K562 (cell line): ENCODE measurements at regions not wholly inside any gene's neighbourhood (a gene's known extent, or its start where the extent isn't known, plus 50 kb on each side); places are given as distances from the start of the nearest gene placed in this dataset.

Experiments used
- FOXJ2 ChIP-seq: fragments of 200-800 bp; sonication (Bioruptor generic); IDR thresholded peaks from 2 replicates; pipeline ENCODE4 v1.6.1; 2016; ENCODE audit warnings: missing genetic modification characterization, missing compliant biosample characterization
- GATA2 ChIP-seq: sonication (generic); formaldehyde crosslinking; IDR thresholded peaks from 2 replicates; pipeline ENCODE4 v1.4.0; 2020; ENCODE audit warnings: mild to moderate bottlenecking, missing genetic modification reagents
- IRF1 ChIP-seq: sonication (generic); formaldehyde crosslinking; IDR thresholded peaks from 2 replicates; pipeline ENCODE4 v1.8.0; 2022; ENCODE audit warnings: missing genetic modification reagents, mild to moderate bottlenecking, borderline replicate concordance
- NCOA4 ChIP-seq: fragments of 450-650 bp; IDR thresholded peaks from 2 replicates; pipeline ENCODE4 v1.6.1; 2018; ENCODE audit warnings: mild to moderate bottlenecking; ENCODE audit not compliant: partially characterized antibody
- PTTG1 ChIP-seq: fragments of 450-650 bp; IDR thresholded peaks from 2 replicates; pipeline ENCODE4 v1.6.1; 2016; ENCODE audit warnings: low read depth, mild to moderate bottlenecking, missing genetic modification characterization, missing compliant biosample characterization
- SRSF9 ChIP-seq: fragments of 200-400 bp; formaldehyde crosslinking; IDR thresholded peaks from 2 replicates; pipeline ENCODE4 v1.6.1; 2017; ENCODE audit warnings: low read depth, low read length, borderline replicate concordance
- TBL1XR1 ChIP-seq, 2 experiments: IDR thresholded peaks; 2 replicates each; pipeline ENCODE4 v1.6.1; 2012; ENCODE audit warnings: improper control_type of control experiment in 2 of 2, low read length in 2 of 2, mild to moderate bottlenecking in 1 of 2
- TCF15 ChIP-seq: fragments of 250-450 bp; sonication (Bioruptor Pico); IDR thresholded peaks from 2 replicates; pipeline ENCODE4 v1.8.0; 2022; ENCODE audit warnings: moderate library complexity, mild to moderate bottlenecking, inconsistent platforms
- THRAP3 ChIP-seq: fragments of 450-650 bp; IDR thresholded peaks from 2 replicates; pipeline ENCODE4 v1.6.1; 2016; ENCODE audit warnings: mild to moderate bottlenecking, inconsistent platforms, borderline replicate concordance
- ZNF217 ChIP-seq: sonication (generic); formaldehyde crosslinking; IDR thresholded peaks from 2 replicates; pipeline ENCODE4 v1.8.0; 2022; ENCODE audit warnings: mild to moderate bottlenecking, missing genetic modification reagents
- TF ChIP-seq, protein P1 (sequence below), 2 experiments: fragments of 450-650 bp; IDR thresholded peaks; 2 replicates each; pipeline ENCODE4 v1.6.1; 2016
- TF ChIP-seq, protein P2 (sequence below), 3 experiments: IDR thresholded peaks in 2 of 3; conservative IDR thresholded peaks in 1 of 3; 2 replicates each; pipeline ENCODE4 v1.5.1; 2011 to 2012; ENCODE audit warnings: low read length in 3 of 3, mild to moderate bottlenecking in 3 of 3, control low read depth in 2 of 3, improper control_type of control experiment in 1 of 3, inconsistent platforms in 1 of 3, low read depth in 1 of 3, mixed read lengths in 1 of 3, moderate library complexity in 1 of 3; ENCODE audit not compliant: insufficient read depth in 2 of 3
- TF ChIP-seq, protein P3 (sequence below): fragments of 250-450 bp; sonication (Bioruptor Pico); IDR thresholded peaks from 2 replicates; pipeline ENCODE4 v1.5.0; 2022; ENCODE audit warnings: mild to moderate bottlenecking
- TF ChIP-seq, protein P4 (sequence below): fragments of 200-400 bp; formaldehyde crosslinking; IDR thresholded peaks from 2 replicates; pipeline ENCODE4 v1.6.1; 2017; ENCODE audit warnings: mild to moderate bottlenecking, low read depth, low read length, moderate library complexity

DNA sequence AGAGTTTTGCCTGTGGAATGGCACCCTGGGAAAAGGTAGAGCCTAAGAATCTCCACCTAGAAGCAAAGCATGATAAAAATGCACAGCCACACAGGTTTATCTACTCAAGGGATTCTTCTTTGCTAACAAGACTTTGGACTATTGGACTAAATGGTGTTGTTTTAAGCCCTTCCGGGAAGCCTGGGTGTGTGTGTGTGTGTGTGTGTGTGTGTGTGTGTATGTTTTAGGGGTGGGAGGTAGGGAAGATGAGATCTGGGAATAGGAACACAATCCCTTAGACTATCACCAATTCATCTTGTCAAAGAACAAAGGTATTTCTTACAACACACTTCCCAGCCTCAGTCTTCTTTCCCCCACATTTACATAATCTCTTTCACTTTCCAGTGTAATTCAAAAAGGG lies 327.5 kb upstream of the FGF16 start (continued):
- TF ChIP-seq, protein P1, sequence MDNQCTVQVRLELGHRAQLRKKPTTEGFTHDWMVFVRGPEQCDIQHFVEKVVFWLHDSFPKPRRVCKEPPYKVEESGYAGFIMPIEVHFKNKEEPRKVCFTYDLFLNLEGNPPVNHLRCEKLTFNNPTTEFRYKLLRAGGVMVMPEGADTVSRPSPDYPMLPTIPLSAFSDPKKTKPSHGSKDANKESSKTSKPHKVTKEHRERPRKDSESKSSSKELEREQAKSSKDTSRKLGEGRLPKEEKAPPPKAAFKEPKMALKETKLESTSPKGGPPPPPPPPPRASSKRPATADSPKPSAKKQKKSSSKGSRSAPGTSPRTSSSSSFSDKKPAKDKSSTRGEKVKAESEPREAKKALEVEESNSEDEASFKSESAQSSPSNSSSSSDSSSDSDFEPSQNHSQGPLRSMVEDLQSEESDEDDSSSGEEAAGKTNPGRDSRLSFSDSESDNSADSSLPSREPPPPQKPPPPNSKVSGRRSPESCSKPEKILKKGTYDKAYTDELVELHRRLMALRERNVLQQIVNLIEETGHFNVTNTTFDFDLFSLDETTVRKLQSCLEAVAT (IDR thresholded peaks at IDR 0.05) = no peak
- TF ChIP-seq FOXJ2 (tag) = no peak
- TF ChIP-seq ZNF217 = no peak
- TF ChIP-seq GATA2 = no peak
- no peak for TF ChIP-seq SRSF9
- TF ChIP-seq IRF1 (CRISPR knock-in tag) = no peak
- TF ChIP-seq THRAP3 = no peak
- TF ChIP-seq, protein P2, sequence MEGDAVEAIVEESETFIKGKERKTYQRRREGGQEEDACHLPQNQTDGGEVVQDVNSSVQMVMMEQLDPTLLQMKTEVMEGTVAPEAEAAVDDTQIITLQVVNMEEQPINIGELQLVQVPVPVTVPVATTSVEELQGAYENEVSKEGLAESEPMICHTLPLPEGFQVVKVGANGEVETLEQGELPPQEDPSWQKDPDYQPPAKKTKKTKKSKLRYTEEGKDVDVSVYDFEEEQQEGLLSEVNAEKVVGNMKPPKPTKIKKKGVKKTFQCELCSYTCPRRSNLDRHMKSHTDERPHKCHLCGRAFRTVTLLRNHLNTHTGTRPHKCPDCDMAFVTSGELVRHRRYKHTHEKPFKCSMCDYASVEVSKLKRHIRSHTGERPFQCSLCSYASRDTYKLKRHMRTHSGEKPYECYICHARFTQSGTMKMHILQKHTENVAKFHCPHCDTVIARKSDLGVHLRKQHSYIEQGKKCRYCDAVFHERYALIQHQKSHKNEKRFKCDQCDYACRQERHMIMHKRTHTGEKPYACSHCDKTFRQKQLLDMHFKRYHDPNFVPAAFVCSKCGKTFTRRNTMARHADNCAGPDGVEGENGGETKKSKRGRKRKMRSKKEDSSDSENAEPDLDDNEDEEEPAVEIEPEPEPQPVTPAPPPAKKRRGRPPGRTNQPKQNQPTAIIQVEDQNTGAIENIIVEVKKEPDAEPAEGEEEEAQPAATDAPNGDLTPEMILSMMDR (IDR thresholded peaks at IDR 0.05 in 2 of 3, conservative IDR thresholded peaks at IDR 0.05 in 1 of 3; ENCODE audit: insufficient read depth in 2 of 3, low read depth in 1 of 3, low read length in 3 of 3) = no peak
- no peak for TF ChIP-seq NCOA4
- TF ChIP-seq, protein P3, sequence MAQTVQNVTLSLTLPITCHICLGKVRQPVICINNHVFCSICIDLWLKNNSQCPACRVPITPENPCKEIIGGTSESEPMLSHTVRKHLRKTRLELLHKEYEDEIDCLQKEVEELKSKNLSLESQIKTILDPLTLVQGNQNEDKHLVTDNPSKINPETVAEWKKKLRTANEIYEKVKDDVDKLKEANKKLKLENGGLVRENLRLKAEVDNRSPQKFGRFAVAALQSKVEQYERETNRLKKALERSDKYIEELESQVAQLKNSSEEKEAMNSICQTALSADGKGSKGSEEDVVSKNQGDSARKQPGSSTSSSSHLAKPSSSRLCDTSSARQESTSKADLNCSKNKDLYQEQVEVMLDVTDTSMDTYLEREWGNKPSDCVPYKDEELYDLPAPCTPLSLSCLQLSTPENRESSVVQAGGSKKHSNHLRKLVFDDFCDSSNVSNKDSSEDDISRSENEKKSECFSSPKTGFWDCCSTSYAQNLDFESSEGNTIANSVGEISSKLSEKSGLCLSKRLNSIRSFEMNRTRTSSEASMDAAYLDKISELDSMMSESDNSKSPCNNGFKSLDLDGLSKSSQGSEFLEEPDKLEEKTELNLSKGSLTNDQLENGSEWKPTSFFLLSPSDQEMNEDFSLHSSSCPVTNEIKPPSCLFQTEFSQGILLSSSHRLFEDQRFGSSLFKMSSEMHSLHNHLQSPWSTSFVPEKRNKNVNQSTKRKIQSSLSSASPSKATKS (CRISPR knock-in tag) = no peak
- no peak for TF ChIP-seq TBL1XR1 (IDR thresholded peaks at IDR 0.05; ENCODE audit: low read length in 2 of 2)
- no peak for TF ChIP-seq TCF15 (CRISPR knock-in tag)
- TF ChIP-seq, protein P4, sequence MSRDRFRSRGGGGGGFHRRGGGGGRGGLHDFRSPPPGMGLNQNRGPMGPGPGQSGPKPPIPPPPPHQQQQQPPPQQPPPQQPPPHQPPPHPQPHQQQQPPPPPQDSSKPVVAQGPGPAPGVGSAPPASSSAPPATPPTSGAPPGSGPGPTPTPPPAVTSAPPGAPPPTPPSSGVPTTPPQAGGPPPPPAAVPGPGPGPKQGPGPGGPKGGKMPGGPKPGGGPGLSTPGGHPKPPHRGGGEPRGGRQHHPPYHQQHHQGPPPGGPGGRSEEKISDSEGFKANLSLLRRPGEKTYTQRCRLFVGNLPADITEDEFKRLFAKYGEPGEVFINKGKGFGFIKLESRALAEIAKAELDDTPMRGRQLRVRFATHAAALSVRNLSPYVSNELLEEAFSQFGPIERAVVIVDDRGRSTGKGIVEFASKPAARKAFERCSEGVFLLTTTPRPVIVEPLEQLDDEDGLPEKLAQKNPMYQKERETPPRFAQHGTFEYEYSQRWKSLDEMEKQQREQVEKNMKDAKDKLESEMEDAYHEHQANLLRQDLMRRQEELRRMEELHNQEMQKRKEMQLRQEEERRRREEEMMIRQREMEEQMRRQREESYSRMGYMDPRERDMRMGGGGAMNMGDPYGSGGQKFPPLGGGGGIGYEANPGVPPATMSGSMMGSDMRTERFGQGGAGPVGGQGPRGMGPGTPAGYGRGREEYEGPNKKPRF = no peak
- no peak for TF ChIP-seq PTTG1 (tag)
- TF ChIP-seq, all 486 proteins: peak for 0
